Hippocampal formation (tissue), 2 donors: ENCODE measurements at regions not wholly inside any gene's neighbourhood (a gene's known extent, or its start where the extent isn't known, plus 50 kb on each side); places are given as distances from the start of the nearest gene placed in this dataset.
"Not testable (repeated sequence)": the region's sequence is repeated elsewhere in the genome, so short reads cannot be mapped to it uniquely, and the experiment has no call there.

Experiments used
- DNase-seq, 2 donors: peaks; one replicate each; lab custom pipeline; 2025; lab: John Stamatoyannopoulos, UW

- DNase-seq = no peak
These were observed 407.9 kb upstream of the BTBD3 start for GRCh38 chr20:11509776-11510175.

- no peak for DNase-seq
These were observed 405.9 kb upstream of the BTBD3 start for GRCh38 chr20:11511821-11512220.

DNA sequence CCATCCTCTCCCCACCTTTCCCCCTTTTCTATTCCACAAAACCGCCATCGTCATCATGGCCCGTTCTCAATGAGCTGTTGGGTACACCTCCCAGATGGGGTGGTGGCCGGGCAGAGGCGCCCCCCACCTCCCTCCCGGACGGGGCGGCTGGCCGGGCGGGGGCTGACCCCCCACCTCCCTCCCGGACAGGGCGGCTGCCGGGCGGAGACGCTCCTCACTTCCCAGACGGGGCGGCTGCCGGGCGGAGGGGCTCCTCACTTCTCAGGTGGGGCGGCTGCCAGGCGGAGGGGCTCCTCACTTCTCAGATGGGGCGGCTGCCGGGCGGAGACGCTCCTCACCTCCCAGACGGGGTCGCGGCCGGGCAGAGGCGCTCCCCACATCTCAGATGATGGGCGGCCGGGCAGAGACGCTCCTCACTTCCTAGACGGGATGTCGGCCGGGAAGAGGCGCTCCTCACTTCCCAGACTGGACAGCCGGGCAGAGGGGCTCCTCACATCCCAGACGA is 404.4 kb upstream of the BTBD3 start:
- DNase-seq = not testable (repeated sequence)

GRCh38 chr20:11516448-11516847 is 401.2 kb upstream of the BTBD3 start:
- no peak for DNase-seq

- DNase-seq = no peak
These were observed 397.1 kb upstream of the BTBD3 start for GRCh38 chr20:11520596-11520995.

DNA sequence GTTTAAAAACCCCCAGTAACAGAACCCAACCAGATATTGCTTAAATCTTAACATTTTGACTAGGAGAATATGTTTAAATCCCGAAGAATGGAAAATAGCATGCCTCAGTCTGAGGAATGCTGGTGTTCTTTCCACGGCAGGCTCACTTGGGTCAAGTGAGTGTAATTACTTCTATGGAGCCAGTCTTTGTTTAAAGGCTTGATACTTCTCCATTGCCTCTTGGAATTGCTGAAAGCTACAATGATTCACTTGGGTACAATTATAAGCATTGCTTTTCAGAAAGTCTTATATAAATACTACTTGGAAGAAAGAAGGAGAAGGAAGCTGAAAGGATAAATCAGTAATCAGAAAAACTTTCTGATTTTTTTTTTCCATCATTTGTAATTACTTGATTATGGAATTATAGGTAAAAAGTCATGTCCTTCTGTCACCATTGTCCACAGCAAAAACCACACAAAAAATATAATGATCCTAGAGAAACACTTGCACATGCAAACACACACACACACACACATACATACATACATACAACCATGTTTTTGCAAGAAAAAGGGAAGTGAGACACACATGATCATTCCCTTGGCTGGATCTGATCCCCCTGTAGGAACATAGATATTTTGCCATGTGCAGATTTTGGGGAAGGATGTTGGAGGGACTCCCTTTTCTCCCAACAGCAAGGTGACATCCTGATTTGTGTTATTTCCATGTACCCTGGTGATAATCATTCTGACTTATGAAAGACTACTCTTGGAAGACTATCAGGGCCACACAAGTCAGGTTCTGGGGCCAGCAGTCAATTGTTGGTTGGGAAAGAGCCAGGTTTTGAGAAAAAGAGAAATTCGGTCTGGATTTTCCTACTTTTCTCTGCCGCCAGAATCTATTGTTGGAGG is 396.0 kb upstream of the BTBD3 start:
- DNase-seq = no peak

DNA sequence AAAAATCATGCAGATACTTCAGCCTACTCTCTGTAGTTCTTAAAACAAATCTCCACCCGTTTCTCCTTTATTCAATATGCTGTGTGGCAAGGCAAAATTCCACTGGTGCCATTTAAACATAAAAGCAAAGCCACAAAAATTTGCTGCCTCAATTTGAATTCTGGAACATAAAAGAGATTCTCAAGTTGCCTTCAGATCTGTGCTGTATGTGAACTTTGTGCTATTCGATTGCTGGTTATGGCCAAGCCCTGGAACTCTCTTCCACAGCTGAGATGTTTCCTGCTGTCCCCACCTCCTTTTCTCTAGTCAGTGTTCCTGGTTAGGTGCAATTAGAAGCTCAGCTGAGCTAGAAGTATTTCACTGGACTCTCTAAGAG is 395.3 kb upstream of the BTBD3 start:
- no peak for DNase-seq

- DNase-seq = no peak
These were observed 388.6 kb upstream of the BTBD3 start for GRCh38 chr20:11529047-11529446.

DNA sequence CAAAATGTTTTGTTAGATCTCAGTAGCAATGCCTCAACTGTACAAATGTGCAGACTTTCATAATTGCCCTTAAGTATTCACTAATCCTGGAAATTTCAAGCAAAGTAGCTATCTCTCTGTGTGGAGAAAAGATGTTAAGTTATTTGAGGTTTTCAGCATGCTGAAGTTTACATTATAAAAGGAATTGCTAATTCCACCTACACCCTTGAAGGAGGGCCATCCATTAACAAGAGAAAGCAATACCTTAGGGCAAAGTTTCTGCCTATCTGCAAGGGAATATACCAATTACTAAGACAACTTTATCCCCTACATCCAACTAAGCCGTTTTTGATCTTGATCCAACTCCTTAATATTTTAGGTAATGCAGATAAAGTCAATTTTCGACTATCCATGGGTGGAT is 380.7 kb upstream of the BTBD3 start:
- no peak for DNase-seq

- DNase-seq = no peak
These were observed 378.2 kb upstream of the BTBD3 start for GRCh38 chr20:11539450-11539849.

DNA sequence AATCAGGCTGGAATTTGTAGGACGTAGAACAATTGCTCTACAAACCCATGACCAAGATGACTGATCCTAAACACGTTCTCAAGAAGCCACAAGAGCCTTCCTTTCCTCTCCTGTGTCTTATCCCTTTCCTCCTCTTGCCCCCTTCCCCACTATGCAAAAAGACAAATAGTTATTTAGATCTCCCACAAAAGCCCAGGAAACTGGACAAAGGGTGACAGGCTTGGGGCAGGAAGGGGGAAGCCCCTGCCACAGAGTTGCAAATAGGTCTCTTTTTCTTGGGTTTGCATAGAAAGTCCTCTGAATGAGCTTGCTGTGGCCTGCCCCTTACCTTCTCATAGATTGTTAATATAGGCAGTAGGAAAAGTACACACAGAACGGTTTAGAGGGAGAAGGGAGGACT is 377.1 kb upstream of the BTBD3 start:
- DNase-seq = no peak

DNA sequence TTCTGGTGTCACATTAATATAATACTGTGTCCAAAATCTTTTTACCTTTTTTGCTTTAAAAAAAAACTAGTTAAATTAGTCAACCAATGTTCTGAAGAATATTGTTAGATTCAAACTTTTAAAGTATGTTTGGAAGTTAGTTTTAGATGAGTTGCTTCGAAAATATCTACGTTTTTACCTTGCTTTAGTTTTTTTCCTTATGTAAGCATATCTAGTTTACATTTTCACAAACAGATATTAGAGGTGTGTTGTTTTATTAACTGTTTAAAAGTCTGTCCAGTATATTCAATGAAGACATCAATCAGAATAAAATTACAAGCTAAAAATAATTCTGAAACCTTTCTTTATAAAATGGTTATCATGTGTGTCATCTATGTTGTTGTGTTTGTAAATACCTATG is 375.0 kb upstream of the BTBD3 start:
- no peak for DNase-seq

DNA sequence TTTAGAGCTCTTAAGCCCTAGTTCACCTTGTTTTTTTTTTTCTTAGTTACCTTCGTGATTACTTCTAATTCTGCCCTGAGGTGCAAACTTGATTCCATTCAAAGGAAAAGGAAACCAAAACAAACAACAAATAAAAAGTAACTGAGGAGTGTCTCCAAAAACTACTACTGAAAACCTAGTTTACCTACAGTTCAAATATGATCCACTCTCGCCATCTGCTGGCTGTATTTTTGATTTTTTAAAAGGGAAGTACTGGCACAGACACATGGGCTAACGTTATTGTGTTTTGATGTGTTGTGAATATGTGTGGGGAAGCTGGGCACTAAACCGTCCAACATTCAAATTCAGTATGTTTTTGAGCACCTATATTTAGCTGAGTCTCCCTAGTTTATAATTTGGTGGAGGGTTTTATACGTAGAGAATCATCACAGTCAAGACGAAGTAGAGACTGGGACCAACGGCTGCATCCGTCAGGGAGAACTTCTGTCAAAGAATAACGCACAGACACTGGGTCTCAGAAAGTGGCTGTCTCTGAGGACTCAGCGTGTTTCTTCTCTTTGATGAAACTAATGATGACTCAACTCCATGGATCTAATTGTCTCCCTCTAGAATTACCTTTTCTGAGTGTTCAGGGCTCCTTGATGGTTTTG is 373.5 kb upstream of the BTBD3 start:
- peak; percentile 5 to 81 for DNase-seq

DNA sequence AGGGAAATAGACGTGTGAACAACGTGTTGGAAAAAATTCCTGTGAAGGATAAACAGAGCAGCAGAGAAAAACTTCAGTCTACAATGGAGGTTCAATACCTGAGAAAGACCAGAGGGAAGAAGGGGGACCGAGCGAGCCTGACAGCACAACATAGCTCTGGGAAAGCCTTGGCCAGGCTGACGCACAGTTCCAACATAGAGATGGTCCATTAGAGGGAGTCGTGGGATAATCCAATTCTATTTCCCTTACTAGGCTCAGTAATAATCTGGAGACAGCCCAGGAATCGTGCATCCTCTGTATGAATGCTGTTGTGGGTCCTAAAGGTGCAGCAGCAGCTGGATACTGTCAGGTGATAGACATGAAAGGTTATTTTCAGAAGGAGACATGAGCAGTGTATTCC is 370.8 kb upstream of the BTBD3 start:
- no peak for DNase-seq

GRCh38 chr20:11549172-11550103 is 368.3 kb upstream of the BTBD3 start:
- DNase-seq = no peak

DNA sequence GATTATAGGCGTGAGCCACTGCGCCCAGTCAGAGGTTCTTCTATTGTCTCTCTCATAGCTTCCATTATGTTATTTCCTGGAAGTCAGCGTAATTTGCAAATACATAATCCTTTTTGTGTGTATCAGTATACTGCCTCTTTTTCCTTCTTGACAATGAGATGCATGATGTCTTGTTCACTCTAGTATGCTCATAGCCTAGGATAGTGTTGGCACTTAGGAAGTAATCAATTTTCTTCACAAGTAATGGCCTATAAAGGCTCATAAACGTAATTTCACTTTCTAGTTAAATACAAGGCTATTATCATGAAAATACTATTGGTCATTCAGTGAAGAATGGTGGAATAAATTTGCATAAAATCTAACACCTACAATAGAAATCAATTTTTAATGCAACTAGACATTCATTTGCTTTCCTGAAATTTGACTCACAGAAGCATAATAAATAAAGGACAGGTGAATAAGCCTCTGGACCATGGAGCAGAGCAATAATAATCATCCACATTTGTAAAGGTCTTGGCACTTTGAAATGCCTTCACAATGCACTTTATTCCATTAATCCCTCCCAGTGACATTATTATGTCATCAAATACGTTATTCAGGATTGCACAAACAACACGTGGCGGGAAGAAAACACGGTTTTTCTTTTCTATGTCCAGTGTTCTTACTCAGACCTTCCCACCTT is 366.9 kb upstream of the BTBD3 start:
- no peak for DNase-seq

GRCh38 chr20:11551479-11551878 is 366.2 kb upstream of the BTBD3 start:
- no peak for DNase-seq

- no peak for DNase-seq
These were observed 364.1 kb upstream of the BTBD3 start for GRCh38 chr20:11553603-11554002.

GRCh38 chr20:11555510-11555909 is 362.2 kb upstream of the BTBD3 start:
- DNase-seq = no peak

DNA sequence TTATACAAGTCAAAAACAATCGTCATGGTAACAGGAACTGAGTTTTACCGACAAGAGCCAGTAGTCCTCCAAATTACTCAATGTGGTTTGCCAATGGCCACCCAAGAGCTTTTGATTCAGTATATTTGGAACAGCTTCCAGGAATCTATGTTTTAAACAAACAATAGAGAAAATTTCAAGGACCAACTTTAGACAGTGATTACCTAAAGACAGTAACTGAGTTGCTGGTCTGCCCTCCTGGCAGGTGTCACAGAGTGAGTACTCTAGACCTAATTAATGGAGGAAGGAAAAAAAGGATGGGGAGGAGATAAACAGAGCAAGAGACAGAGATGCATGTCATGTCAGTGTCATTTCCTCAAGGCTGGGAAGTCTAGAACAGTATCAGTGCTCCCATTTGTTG is 361.3 kb upstream of the BTBD3 start:
- no peak for DNase-seq

GRCh38 chr20:11564491-11564890 is 353.2 kb upstream of the BTBD3 start:
- DNase-seq = no peak

- no peak for DNase-seq
These were observed 348.5 kb upstream of the BTBD3 start for GRCh38 chr20:11569163-11569562.
